ENCODE measurements at regions not wholly inside any gene's neighbourhood (a gene's known extent, or its start where the extent isn't known, plus 50 kb on each side); places are given as distances from the start of the nearest gene placed in this dataset.

GRCh38 chr2:22274661-22275060 lies 1110.3 kb upstream of the KLHL29 start:
- DNase-seq (no peak), ATAC-seq (ENCODE audit: low FRiP score) (no peak)
- intact Hi-C loops (cut with DNase I), result no loop called here
- no peak overlapping the region for H3K27ac ChIP-seq (ENCODE audit: low read depth in 1 of 2, low read length in 2 of 2)
- H3K4me3 ChIP-seq (ENCODE audit: low read length in 2 of 2), result no peak overlapping the region
- WGBS, 2 donors, result 63% methylated on average over 3 of the region's 3 CpGs
- H3K4me1 ChIP-seq (ENCODE audit: control insufficient read depth in 1 of 2, insufficient read depth in 2 of 2, low read length in 2 of 2), result no peaks in the 10 kb centered on the region
- H3K36me3 ChIP-seq (ENCODE audit: control insufficient read depth in 1 of 2, insufficient read depth in 2 of 2, low read length in 1 of 2), result no peaks in the 10 kb centered on the region
- H3K27me3 ChIP-seq (ENCODE audit: control insufficient read depth in 1 of 2, insufficient read depth in 2 of 2, low read length in 1 of 2), result no peaks in the 10 kb centered on the region
- H3K9me3 ChIP-seq (ENCODE audit: control insufficient read depth, low read length), result no peaks in the 10 kb centered on the region

- ATAC-seq (ENCODE audit: low FRiP score) (no peak), DNase-seq (no peak)
- H3K27me3 ChIP-seq (ENCODE audit: control insufficient read depth in 1 of 2, insufficient read depth in 2 of 2, low read length in 1 of 2), result no peaks in the 10 kb centered on the region
- H3K36me3 ChIP-seq (ENCODE audit: control insufficient read depth in 1 of 2, insufficient read depth in 2 of 2, low read length in 1 of 2), result no peaks in the 10 kb centered on the region
- WGBS, 2 donors, result 87 to 90% methylated on average over 4 of the region's 4 CpGs
- no peak overlapping the region for H3K4me3 ChIP-seq (ENCODE audit: low read length in 2 of 2)
- H3K9me3 ChIP-seq (ENCODE audit: control insufficient read depth, low read length), result no peaks in the 10 kb centered on the region
- no peak overlapping the region for H3K27ac ChIP-seq (ENCODE audit: low read depth in 1 of 2, low read length in 2 of 2)
- intact Hi-C loops (cut with DNase I), result no loop called here
- H3K4me1 ChIP-seq (ENCODE audit: control insufficient read depth in 1 of 2, insufficient read depth in 2 of 2, low read length in 2 of 2), result no peaks in the 10 kb centered on the region
These were observed 1108.3 kb upstream of the KLHL29 start for GRCh38 chr2:22276696-22277095.

GRCh38 chr2:22279541-22279940 lies 1105.4 kb upstream of the KLHL29 start:
- Histone ChIP-seq H3K36me3 (ENCODE audit: control insufficient read depth in 1 of 2, insufficient read depth in 2 of 2, low read length in 1 of 2) (no peaks in the 10 kb centered on the region), H3K4me1 (ENCODE audit: control insufficient read depth in 1 of 2, insufficient read depth in 2 of 2, low read length in 2 of 2) (no peaks in the 10 kb centered on the region), H3K9me3 (ENCODE audit: control insufficient read depth, low read length) (no peaks in the 10 kb centered on the region), H3K27me3 (ENCODE audit: control insufficient read depth in 1 of 2, insufficient read depth in 2 of 2, low read length in 1 of 2) (no peaks in the 10 kb centered on the region), H3K4me3 (ENCODE audit: low read length in 2 of 2) (no peak overlapping the region), H3K27ac (ENCODE audit: low read depth in 1 of 2, low read length in 2 of 2) (no peak overlapping the region)
- ATAC-seq (ENCODE audit: low FRiP score), result no peak
- intact Hi-C loops (cut with DNase I), result no loop called here
- DNase-seq, result no peak

GRCh38 chr2:22281033-22281432 lies 1103.9 kb upstream of the KLHL29 start:
- H3K4me3 ChIP-seq (ENCODE audit: low read length in 2 of 2), result no peak overlapping the region
- WGBS, 2 donors, result 40 to 41% methylated on average over 4 of the region's 4 CpGs
- no peak overlapping the region for H3K27ac ChIP-seq (ENCODE audit: low read depth in 1 of 2, low read length in 2 of 2)
- intact Hi-C loops (cut with DNase I), result no loop called here
- H3K36me3 ChIP-seq (ENCODE audit: control insufficient read depth in 1 of 2, insufficient read depth in 2 of 2, low read length in 1 of 2), result no peaks in the 10 kb centered on the region
- no peaks in the 10 kb centered on the region for H3K27me3 ChIP-seq (ENCODE audit: control insufficient read depth in 1 of 2, insufficient read depth in 2 of 2, low read length in 1 of 2)
- H3K4me1 ChIP-seq (ENCODE audit: control insufficient read depth in 1 of 2, insufficient read depth in 2 of 2, low read length in 2 of 2), result no peaks in the 10 kb centered on the region
- no peaks in the 10 kb centered on the region for H3K9me3 ChIP-seq (ENCODE audit: control insufficient read depth, low read length)
- ATAC-seq (ENCODE audit: low FRiP score) (no peak), DNase-seq (no peak)

- Histone ChIP-seq H3K27ac (ENCODE audit: low read depth in 1 of 2, low read length in 2 of 2) (no peak overlapping the region), H3K4me3 (ENCODE audit: low read length in 2 of 2) (no peak overlapping the region), H3K9me3 (ENCODE audit: control insufficient read depth, low read length) (no peaks in the 10 kb centered on the region), H3K4me1 (ENCODE audit: control insufficient read depth in 1 of 2, insufficient read depth in 2 of 2, low read length in 2 of 2) (no peaks in the 10 kb centered on the region), H3K27me3 (ENCODE audit: control insufficient read depth in 1 of 2, insufficient read depth in 2 of 2, low read length in 1 of 2) (no peaks in the 10 kb centered on the region), H3K36me3 (ENCODE audit: control insufficient read depth in 1 of 2, insufficient read depth in 2 of 2, low read length in 1 of 2) (no peaks in the 10 kb centered on the region)
- ATAC-seq (ENCODE audit: low FRiP score) (no peak), DNase-seq (no peak)
- intact Hi-C loops (cut with DNase I), result no loop called here
- 44 to 47% methylated on average over 1 of the region's 1 CpG for WGBS, 2 donors
These were observed 1102.8 kb upstream of the KLHL29 start for GRCh38 chr2:22282220-22282619.

- no peaks in the 10 kb centered on the region for H3K36me3 ChIP-seq (ENCODE audit: control insufficient read depth in 1 of 2, insufficient read depth in 2 of 2, low read length in 1 of 2)
- ATAC-seq (ENCODE audit: low FRiP score), result no peak
These were observed 1102.1 kb upstream of the KLHL29 start for GRCh38 chr2:22282916-22283315.

GRCh38 chr2:22283436-22283835 lies 1101.5 kb upstream of the KLHL29 start:
- no peak overlapping the region for H3K27ac ChIP-seq (ENCODE audit: low read depth in 1 of 2, low read length in 2 of 2)
- intact Hi-C loops (cut with DNase I), result no loop called here
- ATAC-seq (ENCODE audit: low FRiP score), result no peak
- 81 to 84% methylated on average over 9 of the region's 9 CpGs for WGBS, 2 donors
- H3K4me3 ChIP-seq (ENCODE audit: low read length in 2 of 2), result no peak overlapping the region
- no peaks in the 10 kb centered on the region for H3K36me3 ChIP-seq (ENCODE audit: control insufficient read depth in 1 of 2, insufficient read depth in 2 of 2, low read length in 1 of 2)
- DNase-seq, result no peak
- H3K4me1 ChIP-seq (ENCODE audit: control insufficient read depth in 1 of 2, insufficient read depth in 2 of 2, low read length in 2 of 2), result no peaks in the 10 kb centered on the region
- H3K27me3 ChIP-seq (ENCODE audit: control insufficient read depth in 1 of 2, insufficient read depth in 2 of 2, low read length in 1 of 2), result no peaks in the 10 kb centered on the region
- H3K9me3 ChIP-seq (ENCODE audit: control insufficient read depth, low read length), result no peaks in the 10 kb centered on the region

More at GRCh38 chr2:22282916-22283315, 1102.1 kb upstream of the KLHL29 start:
- no peak for DNase-seq
- 69 to 70% methylated on average over 6 of the region's 6 CpGs for WGBS, 2 donors
- no peak overlapping the region for H3K27ac ChIP-seq (ENCODE audit: low read depth in 1 of 2, low read length in 2 of 2)
- H3K27me3 ChIP-seq (ENCODE audit: control insufficient read depth in 1 of 2, insufficient read depth in 2 of 2, low read length in 1 of 2), result no peaks in the 10 kb centered on the region
- H3K4me3 ChIP-seq (ENCODE audit: low read length in 2 of 2), result no peak overlapping the region
- intact Hi-C loops (cut with DNase I), result no loop called here
- no peaks in the 10 kb centered on the region for H3K9me3 ChIP-seq (ENCODE audit: control insufficient read depth, low read length)
- H3K4me1 ChIP-seq (ENCODE audit: control insufficient read depth in 1 of 2, insufficient read depth in 2 of 2, low read length in 2 of 2), result no peaks in the 10 kb centered on the region

GRCh38 chr2:22290302-22290701 lies 1094.7 kb upstream of the KLHL29 start:
- intact Hi-C loops (cut with DNase I), result no loop called here
- H3K4me3 ChIP-seq (ENCODE audit: low read length in 2 of 2), result no peak overlapping the region
- no peaks in the 10 kb centered on the region for H3K27me3 ChIP-seq (ENCODE audit: control insufficient read depth in 1 of 2, insufficient read depth in 2 of 2, low read length in 1 of 2)
- H3K27ac ChIP-seq (ENCODE audit: low read depth in 1 of 2, low read length in 2 of 2), result no peak overlapping the region
- DNase-seq, result no peak
- WGBS, 2 donors, result 59 to 65% methylated on average over 1 of the region's 1 CpG
- H3K4me1 ChIP-seq (ENCODE audit: control insufficient read depth in 1 of 2, insufficient read depth in 2 of 2, low read length in 2 of 2), result no peaks in the 10 kb centered on the region
- ATAC-seq (ENCODE audit: low FRiP score), result no peak
- H3K9me3 ChIP-seq (ENCODE audit: control insufficient read depth, low read length), result no peaks in the 10 kb centered on the region
- no peaks in the 10 kb centered on the region for H3K36me3 ChIP-seq (ENCODE audit: control insufficient read depth in 1 of 2, insufficient read depth in 2 of 2, low read length in 1 of 2)

- intact Hi-C loops (cut with DNase I), result no loop called here
- Histone ChIP-seq H3K27ac (ENCODE audit: low read depth in 1 of 2, low read length in 2 of 2) (no peak overlapping the region), H3K4me3 (ENCODE audit: low read length in 2 of 2) (no peak overlapping the region), H3K36me3 (ENCODE audit: control insufficient read depth in 1 of 2, insufficient read depth in 2 of 2, low read length in 1 of 2) (no peaks in the 10 kb centered on the region), H3K4me1 (ENCODE audit: control insufficient read depth in 1 of 2, insufficient read depth in 2 of 2, low read length in 2 of 2) (no peaks in the 10 kb centered on the region), H3K9me3 (ENCODE audit: control insufficient read depth, low read length) (no peaks in the 10 kb centered on the region), H3K27me3 (ENCODE audit: control insufficient read depth in 1 of 2, insufficient read depth in 2 of 2, low read length in 1 of 2) (no peaks in the 10 kb centered on the region)
- WGBS, 2 donors, result 61 to 68% methylated on average over 4 of the region's 4 CpGs
- no peak for ATAC-seq (ENCODE audit: low FRiP score)
- no peak for DNase-seq
These were observed 1094.0 kb upstream of the KLHL29 start for GRCh38 chr2:22290909-22291473.

All from aorta (tissue), 5 donors.